HG03521 (cell line): ENCODE measurements at regions not wholly inside any gene's neighbourhood (a gene's known extent, or its start where the extent isn't known, plus 50 kb on each side); places are given as distances from the start of the nearest gene placed in this dataset.
"Not testable (repeated sequence)": the region's sequence is repeated elsewhere in the genome, so short reads cannot be mapped to it uniquely, and the experiment has no call there.

ENCODE experiments used
- ATAC-seq: cut with Tn5 transposase; IDR thresholded peaks from one replicate; pipeline ENCODE4 v1.9.1; 2021; ENCODE audit warnings: mild to moderate bottlenecking, moderate library complexity; ENCODE audit not compliant: unreplicated experiment

GRCh38 chr7:86375602-86376001 lies 268.1 kb upstream of the GRM3 start:
- not testable (repeated sequence) for ATAC-seq

DNA sequence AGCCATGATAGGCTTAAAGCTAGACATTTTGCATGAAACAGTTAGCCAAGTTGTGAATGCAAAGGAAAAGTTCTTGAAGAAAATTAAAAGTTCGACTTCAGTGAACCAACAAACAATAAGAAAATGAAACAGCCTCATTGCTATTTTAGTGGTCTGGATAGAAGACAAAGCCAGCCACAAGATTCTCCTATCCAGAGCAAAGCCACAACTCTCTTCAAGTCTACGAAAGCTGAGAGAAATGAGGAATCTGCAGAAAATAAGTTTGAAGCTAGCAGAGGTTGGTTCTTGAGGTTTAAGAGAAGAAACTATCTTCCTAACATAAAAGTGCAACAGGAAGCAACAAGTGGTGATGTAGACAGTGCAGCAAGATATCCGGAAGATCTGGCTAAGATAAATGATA lies 271.4 kb upstream of the GRM3 start:
- ATAC-seq, result no peak

DNA sequence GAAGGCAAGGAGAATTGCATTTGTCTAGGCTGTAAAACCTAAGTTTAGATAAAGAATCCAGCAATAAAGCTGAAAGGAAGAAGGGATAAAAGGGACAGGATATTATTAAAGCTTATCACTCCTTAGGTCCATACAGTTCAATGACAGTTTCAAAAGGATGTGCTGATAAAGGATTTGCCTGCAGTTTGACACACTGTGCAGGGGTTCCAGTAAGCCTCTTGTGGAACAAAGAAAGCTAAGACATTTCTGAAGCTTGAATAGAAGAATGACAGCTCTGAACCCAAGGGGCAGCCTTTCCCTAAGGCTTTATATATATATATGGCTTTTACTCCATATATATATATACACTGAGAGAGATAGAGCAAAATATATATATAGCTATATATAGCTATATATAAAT lies 276.8 kb upstream of the GRM3 start:
- no peak for ATAC-seq

- not testable (repeated sequence) for ATAC-seq
Observed at GRCh38 chr7:86340407-86340806, 303.3 kb upstream of the GRM3 start.

GRCh38 chr7:86339051-86339450 lies 304.7 kb upstream of the GRM3 start:
- no peak for ATAC-seq

DNA sequence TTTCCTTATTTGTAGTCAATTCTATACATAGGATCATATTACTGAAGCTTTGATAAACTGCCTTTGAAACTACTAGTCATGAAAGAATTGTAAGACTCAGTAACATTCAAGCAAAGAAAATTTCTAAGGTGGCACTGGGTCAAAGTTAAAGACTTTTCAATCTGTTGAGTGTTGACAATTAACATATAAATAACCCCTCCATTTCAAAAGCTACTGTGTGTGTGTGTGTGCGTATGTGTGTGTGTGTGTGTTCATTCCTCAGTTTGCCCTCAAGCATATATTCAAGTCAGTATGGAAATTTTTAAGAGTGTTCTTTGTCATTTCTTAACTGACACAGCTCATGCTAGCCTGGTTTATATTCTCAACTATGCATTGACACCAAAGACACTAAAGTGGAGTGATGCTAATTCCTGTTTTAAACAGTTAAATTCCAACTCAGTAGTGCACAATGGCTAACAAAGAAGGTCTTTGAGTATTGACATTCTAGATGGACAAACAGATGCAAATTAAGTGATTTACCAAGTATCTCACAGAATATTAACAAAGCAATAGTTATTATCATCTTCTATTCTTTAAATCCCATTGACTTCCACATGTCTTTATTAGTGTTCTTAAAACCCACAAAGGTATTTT lies 314.8 kb upstream of the GRM3 start:
- no peak for ATAC-seq

DNA sequence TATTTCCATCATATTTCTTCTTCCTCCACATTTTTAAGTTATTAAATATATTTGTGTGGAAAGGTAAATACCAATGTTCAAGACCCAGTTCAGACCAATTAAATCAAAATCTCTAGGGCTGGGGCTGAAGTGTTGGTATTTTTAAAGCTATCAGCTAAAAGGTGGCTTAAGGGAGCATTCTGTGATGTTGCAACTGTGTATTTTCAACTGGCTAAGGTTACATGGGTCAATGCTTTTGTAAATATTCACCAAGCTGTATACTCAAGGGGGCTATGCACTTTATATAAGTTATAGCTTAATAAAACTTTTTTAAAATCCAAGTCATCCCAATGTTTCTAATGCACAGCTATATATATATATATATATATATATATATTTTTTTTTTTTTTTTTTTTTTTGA lies 316.9 kb upstream of the GRM3 start:
- no peak for ATAC-seq

DNA sequence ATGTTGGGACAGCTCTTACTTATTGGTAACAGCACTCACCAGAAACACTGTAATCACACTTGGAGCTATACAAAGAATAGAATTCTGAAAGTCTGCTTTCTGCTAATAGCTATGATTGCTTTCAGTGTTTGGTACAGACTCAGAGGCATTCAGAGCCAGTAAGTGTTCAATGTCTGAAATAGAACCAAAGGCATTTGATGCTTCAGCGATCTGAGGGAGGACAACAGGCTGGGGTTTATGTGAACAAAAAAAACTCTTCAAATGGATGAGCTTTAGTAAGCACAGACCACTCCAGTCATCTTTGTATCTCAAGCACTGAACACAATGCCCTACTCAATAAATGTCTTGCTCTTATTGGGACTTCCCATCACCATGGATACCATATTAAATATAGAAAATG lies 322.8 kb upstream of the GRM3 start:
- ATAC-seq, result no peak

- ATAC-seq, result no peak
Observed at GRCh38 chr7:86320341-86320740, 323.4 kb upstream of the GRM3 start.

- no peak for ATAC-seq
Observed at GRCh38 chr7:86313842-86314241, 329.9 kb upstream of the GRM3 start.

DNA sequence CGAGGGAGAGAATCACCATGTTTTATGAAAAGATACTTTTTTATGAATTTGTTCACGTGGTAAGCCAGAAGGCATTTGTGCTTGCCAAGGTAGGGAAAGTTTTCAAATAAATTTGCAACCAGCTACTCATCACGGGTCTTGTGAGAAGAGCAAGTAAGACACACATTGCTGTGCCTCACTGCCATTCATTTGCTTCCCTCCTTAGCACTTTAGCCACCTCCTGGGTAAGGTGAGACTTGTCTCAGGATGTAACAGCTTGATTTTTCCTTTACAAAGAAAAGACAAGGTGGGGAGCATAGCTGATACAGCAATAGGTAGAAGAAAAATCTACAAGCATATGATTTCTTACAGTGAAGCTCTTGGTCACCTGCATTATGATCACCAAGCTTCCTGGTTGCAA lies 342.4 kb upstream of the GRM3 start:
- no peak for ATAC-seq

DNA sequence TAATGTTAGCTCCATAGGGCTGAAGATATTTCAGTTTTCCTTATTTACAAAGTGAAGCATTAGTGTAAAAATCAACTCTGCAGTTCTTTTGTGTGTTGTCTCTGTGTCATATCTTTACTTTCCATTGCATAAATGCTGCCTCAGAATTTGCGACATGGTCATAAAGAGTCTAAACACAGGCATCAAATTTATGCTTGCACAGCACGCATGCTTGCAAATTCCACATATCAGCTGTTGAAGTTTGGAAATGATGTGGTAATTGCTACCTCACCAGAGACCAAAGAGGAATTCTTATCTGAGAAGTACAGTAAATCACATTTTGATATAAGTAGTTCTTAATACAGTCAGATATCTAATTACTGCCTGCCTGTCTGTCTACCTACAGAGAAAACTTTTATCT lies 348.2 kb upstream of the GRM3 start:
- no peak for ATAC-seq

GRCh38 chr7:86282014-86282682 lies 361.6 kb upstream of the GRM3 start:
- ATAC-seq, result no peak

GRCh38 chr7:86280150-86280549 lies 363.6 kb upstream of the GRM3 start:
- ATAC-seq, result no peak

DNA sequence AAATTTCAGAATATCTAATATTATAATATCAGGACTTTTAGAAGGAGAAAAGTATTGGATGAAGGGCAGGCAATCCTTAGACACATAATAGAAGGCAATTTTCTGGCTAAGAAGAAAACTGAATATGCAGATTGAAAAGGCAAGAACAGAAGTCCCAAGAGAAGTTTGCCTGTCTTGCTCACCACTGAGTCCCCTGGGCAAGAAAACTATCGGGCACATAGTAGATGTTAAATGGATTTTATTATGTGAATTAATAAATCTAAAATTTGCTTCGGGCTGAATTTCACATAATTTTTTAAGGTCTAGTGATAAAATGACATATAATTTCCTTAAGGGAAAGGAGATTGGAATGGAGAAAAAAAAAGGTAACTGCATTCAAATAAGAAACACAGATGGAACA lies 380.9 kb upstream of the GRM3 start:
- ATAC-seq, result no peak

DNA sequence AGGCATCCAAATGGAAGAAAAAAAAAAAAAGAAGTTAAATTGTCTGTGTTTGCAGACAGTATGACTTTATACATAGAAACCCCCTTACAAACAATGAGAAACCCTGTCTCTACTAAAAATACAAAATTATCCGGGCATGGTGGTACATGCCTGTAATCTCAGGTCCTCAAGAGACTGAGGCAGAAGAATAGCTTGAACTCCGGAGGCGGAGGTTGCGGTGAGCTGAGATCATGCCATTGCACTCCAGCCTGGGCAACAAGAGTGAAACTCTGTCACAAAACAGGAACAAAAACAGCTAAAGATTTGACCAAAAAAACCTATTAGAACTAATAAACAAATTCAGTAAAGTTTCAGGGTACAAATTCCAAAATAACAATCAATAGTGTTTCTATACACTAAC lies 385.8 kb upstream of the GRM3 start:
- no peak for ATAC-seq

DNA sequence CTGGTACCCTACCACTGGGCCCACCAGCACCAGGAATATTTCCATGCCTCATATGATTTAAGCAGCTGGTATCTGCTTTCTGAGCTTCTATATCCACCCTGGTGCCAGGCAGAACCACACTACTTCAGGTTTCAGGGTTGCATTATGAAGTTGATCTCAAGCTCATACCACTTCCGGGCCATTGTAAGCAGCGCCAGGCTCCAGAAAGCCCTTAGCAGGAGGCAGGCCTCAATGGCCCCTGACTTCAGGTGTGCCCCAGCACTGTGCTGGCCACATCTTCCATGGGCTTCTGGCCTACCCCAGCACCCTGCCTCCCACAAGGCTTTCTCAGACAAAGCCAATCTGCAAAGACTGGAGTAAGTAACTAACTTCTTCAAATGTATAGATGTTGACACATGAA lies 391.3 kb upstream of the GRM3 start:
- ATAC-seq, result no peak

- ATAC-seq, result no peak
Observed at GRCh38 chr7:86248977-86249376, 394.7 kb upstream of the GRM3 start.

GRCh38 chr7:86243171-86243570 lies 400.5 kb upstream of the GRM3 start:
- no peak for ATAC-seq

DNA sequence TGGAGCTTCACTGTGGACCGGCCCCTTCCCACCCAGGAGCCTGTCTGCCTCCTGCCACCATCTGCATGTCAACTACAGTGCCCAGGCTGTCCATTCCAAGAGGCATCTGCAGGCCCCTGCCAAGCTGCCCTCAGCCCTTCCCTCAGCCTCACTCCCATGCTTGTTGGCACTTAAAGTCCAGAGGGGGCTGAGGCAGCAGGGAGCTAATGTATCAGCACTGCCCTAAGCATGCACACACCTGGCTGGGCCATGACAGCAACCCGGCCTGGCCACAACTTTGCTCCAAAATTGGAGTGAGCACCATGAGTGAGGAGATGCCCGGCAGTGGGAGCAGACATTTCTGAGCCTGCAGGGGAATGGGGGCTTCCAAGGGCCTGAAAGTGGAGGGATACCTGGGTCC lies 417.5 kb upstream of the GRM3 start:
- ATAC-seq, result no peak

DNA sequence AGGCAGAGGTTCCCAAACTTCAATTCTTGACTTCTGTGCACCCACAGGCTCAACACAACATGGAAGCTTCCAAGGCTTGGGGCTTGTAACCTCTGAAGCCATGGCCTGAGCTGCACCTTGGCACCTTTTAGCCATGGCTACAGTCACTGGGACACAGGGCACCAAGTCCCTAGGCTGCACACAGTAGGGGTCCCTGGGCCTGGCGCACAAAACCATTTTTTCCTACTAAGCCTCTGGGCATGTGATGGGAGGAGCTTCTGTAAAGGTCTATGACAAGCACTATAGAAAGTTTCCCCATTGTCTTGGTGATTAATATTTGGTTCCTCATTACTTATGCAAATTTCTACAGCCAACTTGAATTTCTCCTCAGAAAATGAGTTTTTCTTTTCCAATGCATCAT lies 420.9 kb upstream of the GRM3 start:
- no peak for ATAC-seq

- no peak for ATAC-seq
Observed at GRCh38 chr7:86214734-86215133, 429.0 kb upstream of the GRM3 start.

- no peak for ATAC-seq
Observed at GRCh38 chr7:86212976-86213375, 430.7 kb upstream of the GRM3 start.
